Cerebellar cortex (tissue), 1 donor: ENCODE measurements at regions not wholly inside any gene's neighbourhood (a gene's known extent, or its start where the extent isn't known, plus 50 kb on each side); places are given as distances from the start of the nearest gene placed in this dataset.

Experiments used
- DNase-seq: peaks from one replicate; pipeline ENCODE4 v3.0.0-alpha.2; 2015; ENCODE audit warnings: low spot score

DNA sequence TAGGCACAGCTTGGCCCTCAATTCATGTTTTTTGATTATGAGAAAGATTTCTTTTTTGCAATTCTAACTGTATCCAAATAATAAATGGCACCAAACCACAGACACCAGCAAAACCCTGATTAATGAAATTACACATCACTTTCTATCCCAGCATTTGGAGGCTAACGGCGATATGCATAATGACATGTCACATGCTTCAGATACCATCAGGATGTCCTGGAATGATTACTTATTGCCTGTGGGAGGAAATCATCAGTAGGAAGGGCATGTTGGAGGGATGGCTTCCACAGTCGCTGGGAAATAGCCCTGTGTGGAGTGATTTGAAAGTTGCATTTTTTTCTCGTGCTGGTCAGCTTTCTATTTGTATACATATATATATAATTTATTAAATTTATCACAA lies 121.7 kb downstream of the CMPK2 start:
- DNase-seq: no peak

DNA sequence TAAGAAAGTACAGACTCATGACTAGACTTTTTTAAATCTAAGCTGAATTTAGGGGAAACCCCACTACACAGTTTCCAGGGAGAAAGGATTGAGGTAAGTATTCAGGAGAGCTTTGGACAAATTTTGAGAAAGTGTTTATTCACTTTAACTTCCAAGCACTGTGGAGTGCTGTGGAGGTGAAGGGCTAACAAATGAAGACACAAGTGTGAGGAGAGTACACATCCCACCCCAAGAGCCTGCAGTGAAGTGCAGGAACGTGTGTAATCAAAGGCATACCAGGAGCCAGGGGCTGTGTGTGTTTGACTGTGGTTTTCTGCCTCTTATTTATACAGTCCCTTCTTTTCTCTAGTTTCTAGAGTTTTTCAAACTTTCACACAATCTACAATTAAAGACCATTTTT lies 118.3 kb downstream of the CMPK2 start:
- DNase-seq: no peak

DNA sequence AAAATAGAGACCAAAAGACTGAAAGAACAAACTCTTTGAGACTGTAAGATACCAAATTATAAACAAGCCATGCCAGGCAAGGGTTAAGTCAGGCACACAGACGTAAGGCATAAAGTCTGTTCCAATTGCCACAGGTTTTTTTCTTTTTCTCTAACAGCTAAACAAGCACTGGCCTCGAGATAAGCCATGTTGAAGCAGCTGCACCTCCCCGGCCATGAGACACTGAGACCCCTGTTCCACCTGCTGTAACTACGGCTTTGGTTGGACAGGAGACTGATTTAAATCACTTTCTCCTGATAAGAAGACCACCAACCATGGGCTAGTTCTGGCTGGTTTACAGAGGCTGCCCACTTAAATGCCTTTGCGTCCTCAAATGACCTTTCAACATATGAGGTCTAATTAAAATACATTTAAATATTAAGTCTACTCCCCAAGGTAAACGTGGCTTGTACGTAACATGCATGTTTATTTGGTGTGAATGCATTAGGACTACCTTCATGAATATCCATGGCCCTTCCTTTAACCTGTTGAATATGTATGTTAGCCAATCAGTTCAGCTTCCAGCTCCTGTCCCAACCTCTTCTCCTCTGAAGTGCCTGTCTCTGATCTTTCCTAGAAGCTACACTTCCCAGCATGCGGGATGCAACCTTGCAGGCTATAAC lies 117.2 kb downstream of the CMPK2 start:
- DNase-seq: no peak

DNA sequence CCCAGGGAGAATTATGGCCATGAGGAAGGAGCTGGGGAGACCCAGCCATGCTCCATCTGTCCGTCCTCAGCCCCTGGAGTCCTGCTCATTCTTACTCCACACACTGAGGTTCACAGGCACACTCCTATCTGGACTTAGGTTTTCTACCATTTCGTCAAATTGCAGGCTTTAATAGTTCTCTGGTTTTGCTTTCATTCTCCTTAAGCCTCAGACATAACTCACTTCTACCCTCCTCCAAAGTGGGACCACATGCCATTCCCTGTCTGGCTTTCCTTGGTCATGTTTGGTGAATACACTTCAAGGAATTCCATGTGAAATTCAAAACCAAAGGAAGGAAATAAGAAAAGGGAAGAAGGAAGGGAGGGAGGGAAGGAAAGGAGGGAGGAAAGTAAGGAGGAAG lies 115.7 kb downstream of the CMPK2 start:
- no peak for DNase-seq

DNA sequence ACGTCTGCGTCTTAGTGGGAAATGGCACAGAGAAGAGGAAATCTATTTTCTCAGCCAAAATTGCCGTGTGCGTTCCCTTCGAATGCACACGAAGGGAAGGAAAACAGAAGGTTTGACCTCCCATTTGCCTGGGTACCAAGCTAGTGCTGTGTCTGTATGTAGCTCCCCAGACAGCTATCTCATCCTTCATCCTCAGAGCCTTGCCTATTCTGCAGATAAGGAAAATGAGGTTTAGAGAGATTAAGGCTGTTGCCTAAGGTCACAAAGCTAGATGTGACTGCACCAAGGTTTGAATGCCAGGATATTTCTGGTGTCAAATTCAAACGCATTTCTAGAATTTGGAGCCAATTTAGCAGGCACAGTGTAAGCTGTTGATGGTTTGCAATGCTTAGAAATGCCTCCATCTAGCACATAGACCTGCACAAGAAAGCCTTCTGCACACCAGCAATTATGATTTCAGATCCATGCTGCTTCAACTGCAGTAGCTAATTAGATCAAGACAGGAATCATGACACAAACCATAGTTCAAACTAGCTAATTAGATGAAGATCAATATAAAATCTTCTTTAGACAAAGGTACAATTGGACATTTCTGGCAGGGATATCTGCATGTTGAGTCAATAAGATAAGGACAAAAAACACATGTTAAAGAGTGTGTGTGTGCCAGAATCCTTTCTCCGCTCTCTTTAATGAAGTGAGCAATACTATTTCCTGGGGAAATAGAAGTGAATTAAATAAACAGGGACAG lies 115.1 kb downstream of the CMPK2 start:
- DNase-seq: no peak

DNA sequence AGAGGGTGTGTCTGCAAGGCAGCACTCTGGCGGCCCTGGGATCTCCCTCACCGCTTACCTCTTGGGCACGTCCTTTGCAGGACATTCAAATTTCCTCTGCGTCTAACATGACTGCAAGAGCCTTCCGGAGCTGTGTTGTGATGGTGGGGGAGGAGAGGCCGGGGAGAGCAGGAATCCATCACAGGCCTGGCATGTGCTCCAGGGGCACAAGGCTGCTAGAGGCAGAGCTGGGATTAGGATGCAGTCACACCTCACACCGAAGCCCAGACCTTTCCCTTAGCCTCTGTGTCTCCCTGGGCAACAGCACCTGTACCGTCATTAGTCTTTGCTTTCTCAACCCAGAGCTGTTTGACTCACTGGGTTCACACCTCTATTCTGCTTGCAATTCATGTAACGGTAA lies 111.3 kb downstream of the CMPK2 start:
- DNase-seq: no peak

DNA sequence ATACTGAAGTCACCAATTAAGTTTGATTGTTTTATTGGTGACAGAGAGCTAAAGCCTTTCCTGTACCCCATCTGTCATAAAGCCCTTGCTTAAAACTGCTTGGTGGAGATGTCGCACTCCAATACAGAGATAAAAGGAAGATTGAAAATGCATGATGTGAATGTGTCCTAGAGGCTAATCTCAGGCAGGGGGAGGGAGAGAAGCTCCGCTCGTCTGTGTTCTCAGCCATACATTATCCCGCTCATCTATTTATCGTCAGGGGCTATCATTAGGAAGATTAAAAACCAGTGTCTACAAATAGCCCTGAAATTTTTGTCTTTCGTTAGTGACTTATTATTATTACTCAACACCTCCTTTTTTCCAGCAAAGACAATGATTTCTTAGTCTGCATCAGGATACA lies 110.3 kb downstream of the CMPK2 start:
- no peak for DNase-seq

DNA sequence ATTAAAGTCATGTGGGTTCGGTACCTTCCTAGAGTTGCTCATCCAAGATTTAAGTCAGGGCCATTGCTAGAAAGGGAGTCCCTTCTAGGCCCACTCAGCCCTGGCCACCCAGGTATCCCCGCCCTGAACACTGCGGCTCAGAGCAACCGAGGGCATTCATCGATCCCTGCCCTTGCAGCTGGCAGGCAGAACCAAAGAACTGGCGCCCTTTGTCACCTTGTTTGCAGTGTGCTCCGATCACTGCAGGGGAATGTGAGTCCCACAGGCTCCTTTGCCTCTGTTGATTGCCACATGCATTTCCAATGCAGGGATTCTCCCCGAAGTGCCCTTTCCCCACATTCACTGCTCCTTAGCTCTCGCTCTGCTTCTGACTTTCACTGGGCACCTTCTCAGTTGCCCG lies 108.5 kb downstream of the CMPK2 start:
- DNase-seq: no peak

DNA sequence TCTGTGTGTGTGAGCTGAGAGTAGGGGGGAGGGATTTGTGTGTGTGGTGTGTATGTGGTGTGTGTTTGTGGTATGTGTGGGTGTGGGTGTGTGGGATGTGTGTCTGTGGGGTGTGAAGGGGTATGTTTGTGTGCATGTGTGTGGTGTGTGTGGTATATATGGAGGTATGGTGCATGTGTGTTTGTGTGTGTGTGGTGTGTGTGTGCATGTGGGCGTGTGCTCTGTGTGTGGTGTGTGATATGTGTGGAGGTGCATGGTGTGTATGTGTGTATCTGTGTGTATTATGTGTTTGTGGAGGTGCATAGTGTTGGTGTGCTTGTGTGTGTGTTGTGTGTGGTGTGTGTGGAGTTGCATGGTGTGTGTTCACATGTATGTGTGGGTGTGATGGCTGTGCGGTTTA lies 106.0 kb downstream of the CMPK2 start:
- no peak for DNase-seq

DNA sequence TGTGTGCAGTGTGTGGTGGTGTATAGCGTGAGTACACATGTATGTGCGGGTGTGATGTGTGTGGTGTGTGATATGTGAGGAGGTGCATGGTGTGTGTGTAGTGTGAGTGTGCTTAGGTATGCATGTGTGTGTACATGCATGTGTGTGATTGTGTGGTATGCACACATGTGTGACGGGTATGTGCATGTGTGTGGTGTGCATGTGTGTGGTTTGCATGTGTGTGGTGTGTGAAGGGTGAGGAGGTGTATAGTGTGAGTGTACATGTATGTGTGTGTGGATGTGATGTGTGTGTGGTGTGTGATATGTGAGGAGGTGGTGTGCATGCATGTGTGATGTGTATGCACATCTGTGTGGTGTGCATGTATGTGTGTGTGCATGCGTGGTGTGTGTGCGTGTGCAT lies 105.6 kb downstream of the CMPK2 start:
- DNase-seq: no peak

DNA sequence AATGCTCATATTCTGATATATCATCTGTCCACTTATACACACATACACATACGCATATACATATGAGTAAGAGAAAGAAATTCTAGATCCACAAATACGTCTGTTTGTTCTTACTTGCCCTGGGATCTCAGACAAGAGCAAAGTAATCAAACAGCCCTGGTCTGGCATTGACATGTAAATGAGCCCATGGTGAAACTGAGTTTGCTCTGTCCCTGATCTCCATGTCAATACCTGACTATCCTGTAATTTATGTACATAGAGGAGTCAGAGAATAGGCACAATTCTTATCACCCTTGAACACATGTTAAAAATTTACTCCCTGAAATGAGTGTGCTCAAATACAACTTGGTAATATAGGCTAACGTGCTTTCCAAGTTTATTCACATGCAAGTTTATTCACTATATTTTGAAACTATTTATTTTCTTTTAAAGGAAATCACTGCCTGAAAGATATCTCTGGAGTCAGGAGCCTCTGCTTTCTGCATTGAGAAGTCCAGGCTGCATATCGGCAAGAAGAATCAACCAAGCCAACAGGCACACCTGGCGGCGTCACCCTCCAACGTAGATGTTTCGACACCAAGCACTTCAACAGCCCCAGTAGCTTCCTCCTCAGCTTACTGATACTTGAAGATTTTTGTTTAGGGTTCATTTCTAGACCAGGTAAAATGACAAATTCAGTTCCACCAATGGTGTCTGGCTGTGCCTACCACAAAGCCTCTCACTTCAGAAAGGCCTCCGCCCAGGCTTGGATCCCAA lies 100.6 kb downstream of the CMPK2 start:
- DNase-seq: no peak

DNA sequence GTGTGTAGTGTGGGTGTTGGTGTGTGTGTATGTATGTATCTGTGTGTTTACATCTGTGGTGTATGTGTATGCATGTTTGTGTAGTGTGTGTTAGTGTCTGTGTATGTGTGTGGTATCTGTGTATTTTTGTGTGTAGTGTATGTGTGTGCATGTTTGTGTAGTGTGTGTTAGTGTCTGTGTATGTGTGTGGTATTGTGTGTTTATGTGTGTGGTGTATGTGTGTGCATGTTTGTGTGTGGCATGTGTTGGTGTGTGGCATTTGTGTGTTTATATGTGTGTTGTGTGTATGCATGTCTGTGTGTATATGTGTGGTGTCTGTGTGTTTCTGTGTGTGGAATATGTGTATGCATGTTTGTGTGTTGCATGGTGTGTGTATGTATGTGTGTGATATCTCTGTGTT lies 96.4 kb downstream of the CMPK2 start:
- no peak for DNase-seq

DNA sequence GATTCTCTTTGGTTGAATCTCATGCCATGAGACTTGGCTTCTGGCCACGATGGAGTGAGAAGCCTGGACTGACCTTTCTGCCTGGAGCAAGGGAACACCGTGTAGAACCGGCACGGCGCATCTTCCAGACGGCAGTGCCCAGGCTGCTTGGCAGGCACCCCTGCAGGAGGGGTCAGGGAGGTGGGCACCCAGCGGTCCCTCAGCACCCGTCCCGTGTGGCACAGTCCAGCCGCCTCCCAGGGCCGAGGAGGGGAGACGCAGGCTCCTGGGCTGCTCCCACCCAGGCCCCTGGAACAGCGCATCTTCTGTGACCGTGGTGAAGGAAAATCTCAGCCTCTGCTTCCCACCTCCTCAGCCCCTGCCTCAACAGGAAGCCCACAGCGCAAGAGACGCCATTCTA lies 95.7 kb downstream of the CMPK2 start:
- no peak for DNase-seq

DNA sequence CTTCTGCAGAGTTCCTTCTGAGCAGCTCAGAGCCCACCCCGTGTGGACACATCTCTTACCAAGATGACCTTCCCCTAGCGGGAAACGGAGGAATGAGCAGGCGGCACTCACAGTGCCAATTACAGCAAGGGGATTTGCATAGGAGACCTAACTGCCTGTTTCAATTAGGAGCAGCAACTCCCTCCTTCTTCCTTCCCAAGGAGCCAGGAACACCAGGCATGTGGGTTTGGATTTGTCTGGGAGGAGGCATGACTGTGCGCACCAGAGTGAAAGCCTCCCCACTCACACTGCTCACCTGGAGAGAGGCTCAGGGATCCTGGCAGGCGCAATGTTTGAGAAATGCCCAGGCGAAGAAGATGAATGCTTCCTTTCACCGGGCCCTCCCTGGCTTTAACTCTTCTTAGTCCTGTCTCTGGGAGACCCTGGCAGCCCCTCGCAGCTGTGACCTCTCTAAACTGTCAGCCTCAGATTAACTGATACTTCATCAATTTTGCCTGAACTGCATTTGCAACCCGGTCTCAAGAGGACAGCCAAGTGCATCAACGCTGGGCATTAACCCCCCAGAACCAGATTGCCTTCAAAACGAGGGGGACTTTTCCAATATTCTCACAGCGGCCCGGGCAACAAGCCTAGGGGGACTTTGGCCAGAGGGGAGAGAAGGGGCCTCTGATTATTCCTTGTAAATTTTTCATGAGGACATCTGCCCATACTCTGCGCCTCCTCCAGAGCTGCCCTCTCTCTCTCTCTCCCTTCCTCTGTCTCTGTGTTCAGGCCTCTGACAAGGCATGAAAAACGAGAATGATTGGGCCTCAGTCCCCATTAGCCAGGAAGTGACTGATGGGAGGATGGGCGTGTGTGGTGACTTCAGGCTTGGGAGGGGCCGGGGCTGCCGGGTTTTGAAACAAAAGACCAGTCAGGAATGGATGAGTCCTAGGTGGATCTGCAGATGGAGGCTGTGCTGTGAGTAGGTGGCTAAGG lies 93.8 kb downstream of the CMPK2 start:
- DNase-seq: no peak

DNA sequence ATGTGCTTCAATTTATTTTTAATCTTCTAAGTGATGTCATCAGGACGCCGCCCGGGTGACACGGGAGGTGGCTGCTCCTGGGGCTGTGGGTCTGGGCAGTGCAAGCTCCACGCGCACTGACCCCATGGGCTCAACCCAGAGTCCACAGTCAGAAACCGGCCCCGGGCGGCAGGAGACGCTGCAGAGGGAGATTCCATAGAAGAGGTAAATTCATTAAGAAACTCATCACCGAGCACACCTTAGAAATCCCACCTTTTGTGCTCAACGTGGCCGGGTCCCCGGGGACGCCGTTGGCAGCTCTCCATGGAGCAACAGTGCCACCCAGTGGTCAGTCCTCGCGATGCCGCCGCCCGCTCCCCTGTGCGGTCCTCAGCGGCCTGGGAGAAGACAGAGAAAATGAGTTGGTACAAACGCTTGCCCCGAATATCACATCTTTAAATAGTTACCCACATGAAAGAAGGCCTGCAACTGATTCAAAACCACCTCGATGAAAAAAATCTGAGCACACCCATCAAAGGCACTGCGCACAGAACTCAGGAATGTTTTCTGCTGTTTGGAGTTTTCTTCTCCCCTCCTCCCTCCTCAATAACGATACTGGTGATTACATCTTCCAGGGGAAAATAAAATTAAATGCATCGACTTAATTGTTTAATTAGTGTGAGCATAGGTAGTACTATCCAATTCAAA lies 92.6 kb downstream of the CMPK2 start:
- peak; percentile 11 for DNase-seq

DNA sequence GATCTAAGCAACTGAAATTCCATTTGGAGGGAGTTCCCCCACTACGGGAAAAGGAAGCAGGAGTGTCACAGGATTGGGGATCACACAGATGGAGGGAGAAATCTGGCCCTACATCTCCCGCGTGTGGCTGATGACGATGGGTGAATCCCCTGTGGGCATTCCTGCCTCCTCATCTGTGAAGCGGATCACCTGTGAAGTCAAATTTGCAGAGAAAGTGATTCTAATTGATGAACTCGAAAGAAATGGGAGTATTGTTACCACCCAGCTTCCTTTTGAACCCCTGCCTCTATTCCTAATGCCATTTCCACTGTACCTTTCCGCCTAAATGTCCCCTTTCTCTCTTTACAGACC lies 92.0 kb downstream of the CMPK2 start:
- no peak for DNase-seq

DNA sequence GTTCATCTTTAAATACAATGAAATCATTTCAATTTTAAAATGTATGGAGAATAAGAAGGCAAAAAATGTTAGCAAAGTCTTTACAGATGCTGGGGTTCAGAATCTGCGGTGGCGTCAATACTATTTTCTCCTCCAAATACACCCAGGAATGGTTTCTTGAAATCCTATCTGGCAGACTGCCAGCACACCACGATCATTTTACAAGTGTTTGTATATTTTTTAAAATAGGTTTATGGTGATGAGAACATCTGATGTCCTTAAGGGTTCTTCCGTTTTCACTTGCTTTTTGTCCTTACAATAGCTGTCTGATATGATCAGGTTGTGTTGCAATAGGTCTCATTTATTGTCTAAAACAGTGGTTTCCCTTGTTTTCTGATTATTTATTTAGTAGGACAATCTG lies 89.6 kb downstream of the CMPK2 start:
- DNase-seq: no peak

DNA sequence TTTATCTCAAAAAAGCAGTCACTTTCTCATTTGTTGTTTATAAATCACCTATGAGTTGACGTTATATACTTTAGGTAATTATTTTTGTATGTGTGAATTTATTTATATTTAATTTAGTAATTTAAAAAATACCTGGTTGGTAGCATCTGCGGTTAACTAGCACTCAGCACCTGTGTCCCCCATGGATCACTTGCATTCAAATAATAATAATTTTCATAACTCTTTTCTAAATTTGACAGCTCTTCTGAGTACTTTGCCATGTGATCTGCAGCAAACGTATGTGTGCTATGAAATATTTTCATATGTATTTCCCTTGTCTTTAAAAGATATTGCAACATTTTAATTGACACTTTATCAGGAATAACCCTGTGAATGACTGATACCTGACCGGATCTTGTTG lies 88.1 kb downstream of the CMPK2 start:
- DNase-seq: no peak

DNA sequence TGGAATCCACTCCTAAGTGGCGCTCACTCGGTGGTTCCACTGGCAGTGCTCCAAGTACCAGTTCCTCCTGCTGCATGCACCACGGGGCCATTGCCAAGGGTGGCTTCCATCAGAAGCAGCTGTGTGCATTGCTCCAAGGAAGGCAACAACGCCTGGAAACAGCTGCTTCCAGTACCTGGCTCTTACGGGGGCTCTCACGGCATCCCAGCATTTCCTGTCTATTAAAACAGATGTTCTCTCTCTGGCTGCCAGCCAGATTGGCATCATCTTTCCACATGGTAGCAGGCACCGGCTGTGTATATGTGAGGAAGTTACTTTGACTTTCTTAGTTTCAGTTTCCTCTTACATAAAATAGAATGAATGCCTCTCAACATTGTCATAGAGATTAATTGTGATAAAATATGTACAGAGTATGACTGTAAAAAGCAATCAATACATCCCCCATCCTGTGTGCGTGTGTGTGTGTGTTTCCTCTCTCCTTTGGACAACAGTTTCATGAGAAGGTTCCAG lies 84.9 kb downstream of the CMPK2 start:
- DNase-seq: no peak

DNA sequence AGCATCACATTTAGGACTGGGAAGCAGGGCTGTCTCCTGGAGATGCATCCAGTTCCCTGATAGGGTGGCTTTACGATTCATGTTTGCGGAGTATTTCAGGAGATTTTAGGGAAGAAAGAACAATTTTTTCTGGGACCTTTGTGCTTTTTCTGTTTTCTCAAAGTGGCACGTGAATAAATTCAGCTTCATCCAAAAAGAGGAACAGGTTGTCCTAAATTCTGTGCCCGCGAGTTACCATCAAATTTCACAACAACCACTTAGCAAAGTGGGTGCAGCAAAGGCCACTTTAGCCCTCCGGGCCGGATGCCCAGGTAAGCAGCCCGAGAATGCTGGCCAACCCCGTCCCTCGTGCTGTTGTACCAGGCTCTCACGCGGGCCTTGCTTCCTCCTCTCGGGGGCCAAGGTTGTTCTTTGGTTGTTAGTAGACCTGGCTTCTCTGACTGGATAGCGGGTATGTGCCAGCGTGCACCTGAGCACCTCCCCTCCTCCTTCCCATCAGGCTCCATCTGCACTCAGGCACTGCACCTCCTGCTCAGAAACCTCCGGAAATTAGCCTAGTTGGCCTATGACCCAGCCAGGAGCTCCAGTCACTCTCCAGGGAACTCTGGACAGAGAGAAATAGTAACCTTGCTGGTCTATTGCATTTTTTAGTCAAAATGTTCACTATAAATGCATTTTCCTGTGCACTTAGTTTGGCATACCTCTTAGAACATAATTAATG lies 83.0 kb downstream of the CMPK2 start:
- no peak for DNase-seq

DNA sequence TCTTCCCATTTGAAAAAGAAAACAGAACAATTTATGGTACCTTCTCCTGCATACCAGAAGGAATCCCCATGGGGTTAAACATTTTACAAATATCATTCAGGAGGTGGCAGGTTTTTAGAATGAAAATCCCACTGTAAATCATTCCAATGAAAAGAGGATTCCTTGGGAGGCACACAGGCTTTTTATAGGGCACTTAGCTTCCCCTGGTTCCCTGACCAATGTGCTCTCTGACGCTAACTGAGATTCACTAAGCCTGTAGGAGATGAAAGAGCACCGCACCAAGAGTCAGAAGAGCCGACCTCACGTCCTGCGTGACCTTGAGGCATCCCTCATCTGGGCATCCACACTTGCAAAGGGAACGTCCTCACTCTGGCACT lies 82.5 kb downstream of the CMPK2 start:
- no peak for DNase-seq
